H9 (cell line): ENCODE measurements at regions not wholly inside any gene's neighbourhood (a gene's known extent, or its start where the extent isn't known, plus 50 kb on each side); places are given as distances from the start of the nearest gene placed in this dataset.

ENCODE experiments used
- DNase-seq: peaks from one replicate; pipeline ENCODE4 v3.0.0-alpha.2; 2017
- H2AFZ ChIP-seq: one replicate; pipeline ENCODE4 v1.6.1; 2013; ENCODE audit warnings: mild to moderate bottlenecking, low read length, control low read depth, moderate library complexity
- H2AK5ac ChIP-seq: 2 replicates; pipeline ENCODE4 v1.6.1; 2013; ENCODE audit warnings: low read length, control low read depth, mixed read lengths; ENCODE audit not compliant: insufficient read length
- H2BK120ac ChIP-seq: one replicate; pipeline ENCODE4 v1.6.1; 2013; ENCODE audit warnings: low read depth, mild to moderate bottlenecking, low read length, control low read depth, inconsistent platforms; ENCODE audit not compliant: poor library complexity, severe bottlenecking
- H2BK12ac ChIP-seq: 2 replicates; pipeline ENCODE4 v1.6.1; 2013; ENCODE audit warnings: low read length, control low read depth, mixed read lengths, low read depth; ENCODE audit not compliant: insufficient read length
- H2BK15ac ChIP-seq: 2 replicates; pipeline ENCODE4 v1.6.1; 2013; ENCODE audit warnings: low read depth, low read length, control low read depth
- H2BK20ac ChIP-seq: one replicate; pipeline ENCODE4 v1.6.1; 2013; ENCODE audit warnings: low read depth, mild to moderate bottlenecking, low read length, control low read depth, inconsistent platforms; ENCODE audit not compliant: poor library complexity, severe bottlenecking
- H2BK5ac ChIP-seq: 2 replicates; pipeline ENCODE4 v1.6.1; 2013; ENCODE audit warnings: low read length, control low read depth, mixed read lengths; ENCODE audit not compliant: insufficient read length
- H3K14ac ChIP-seq: 2 replicates; pipeline ENCODE4 v1.6.1; 2013; ENCODE audit warnings: low read length, control low read depth; ENCODE audit not compliant: insufficient read depth
- H3K18ac ChIP-seq: 2 replicates; pipeline ENCODE4 v1.6.1; 2013; ENCODE audit warnings: low read depth, mild to moderate bottlenecking, mixed read lengths, low read length, control low read depth; ENCODE audit not compliant: insufficient read length
- H3K23ac ChIP-seq: 2 replicates; pipeline ENCODE4 v1.6.1; 2013; ENCODE audit warnings: low read length, control low read depth, mixed read lengths, low read depth; ENCODE audit not compliant: insufficient read length
- H3K23me2 ChIP-seq: 2 replicates; pipeline ENCODE4 v1.6.1; 2013; ENCODE audit warnings: low read depth, mild to moderate bottlenecking, mixed read lengths, low read length, control low read depth; ENCODE audit not compliant: insufficient read length, poor library complexity, severe bottlenecking
- H3K27ac ChIP-seq: 2 replicates; pipeline ENCODE4 v1.5.1; 2013; ENCODE audit warnings: low read length, control low read depth, mixed read lengths, low read depth; ENCODE audit not compliant: insufficient read length
- H3K27me3 ChIP-seq: 2 replicates; pipeline ENCODE4 v1.6.1; 2013; ENCODE audit warnings: low read length, control low read depth, inconsistent platforms; ENCODE audit not compliant: insufficient read depth
- H3K4ac ChIP-seq: 2 replicates; pipeline ENCODE4 v1.6.1; 2013; ENCODE audit warnings: low read depth, mild to moderate bottlenecking, control low read depth, inconsistent platforms, low read length, moderate library complexity
- H3K4me1 ChIP-seq: 2 replicates; pipeline ENCODE4 v1.6.1; 2013; ENCODE audit warnings: low read length, control low read depth, inconsistent platforms; ENCODE audit not compliant: insufficient read depth
- H3K4me2 ChIP-seq: 2 replicates; pipeline ENCODE4 v1.6.1; 2013; ENCODE audit warnings: low read length, control low read depth, mixed read lengths; ENCODE audit not compliant: insufficient read length, insufficient read depth
- H3K56ac ChIP-seq: 2 replicates; pipeline ENCODE4 v1.6.1; 2013; ENCODE audit warnings: low read depth, mild to moderate bottlenecking, mixed read lengths, low read length, control low read depth; ENCODE audit not compliant: insufficient read length
- H3K79me1 ChIP-seq: 2 replicates; pipeline ENCODE4 v1.6.1; 2013; ENCODE audit warnings: low read depth, mild to moderate bottlenecking, moderate library complexity, low read length, control low read depth, inconsistent platforms; ENCODE audit not compliant: insufficient read depth, poor library complexity, severe bottlenecking
- H3K79me2 ChIP-seq: 2 replicates; pipeline ENCODE4 v1.6.1; 2013; ENCODE audit warnings: low read length, control low read depth, inconsistent platforms; ENCODE audit not compliant: insufficient read depth
- H3K9ac ChIP-seq: 2 replicates; pipeline ENCODE4 v1.6.1; 2013; ENCODE audit warnings: low read length, control low read depth, mixed read lengths; ENCODE audit not compliant: insufficient read length; ENCODE audit errors: extremely low read depth
- H3K9me3 ChIP-seq: one replicate; pipeline ENCODE4 v1.6.1; 2013; ENCODE audit warnings: low read depth, low read length, inconsistent platforms; ENCODE audit not compliant: control insufficient read depth
- H3T11ph ChIP-seq: one replicate; pipeline ENCODE4 v1.6.1; 2013; ENCODE audit warnings: mild to moderate bottlenecking, low read length, control low read depth, inconsistent platforms
- H4K20me1 ChIP-seq: one replicate; pipeline ENCODE4 v1.6.1; 2013; ENCODE audit not compliant: control insufficient read depth, insufficient read length, insufficient read depth
- H4K5ac ChIP-seq: 2 replicates; pipeline ENCODE4 v1.6.1; 2013; ENCODE audit warnings: low read depth, mild to moderate bottlenecking, mixed read lengths, low read length, control low read depth; ENCODE audit not compliant: insufficient read length
- H4K8ac ChIP-seq: replicated peaks from 2 replicates; pipeline ENCODE4 v1.6.1; 2013; ENCODE audit warnings: low read length, control low read depth, mixed read lengths, low read depth; ENCODE audit not compliant: insufficient read length
- H4K91ac ChIP-seq: 2 replicates; pipeline ENCODE4 v1.6.1; 2013; ENCODE audit warnings: low read depth, mild to moderate bottlenecking, moderate library complexity, mixed read lengths, low read length, control low read depth; ENCODE audit not compliant: insufficient read length
- H3K27ac Mint-ChIP-seq, 3 experiments: 2 replicates in 2 of 3; 3 replicates in 1 of 3; pipeline ENCODE4 v1.8.0; 2020 to 2021; ENCODE audit warnings: mixed read lengths in 3 of 3, mild to moderate bottlenecking in 1 of 3, moderate library complexity in 1 of 3
- H3K27me3 Mint-ChIP-seq: 2 replicates; pipeline ENCODE4 v1.8.0; 2021; ENCODE audit warnings: low read depth, mild to moderate bottlenecking, moderate library complexity, mixed read lengths
- H3K36me3 Mint-ChIP-seq, 3 experiments: 2 replicates in 2 of 3; 3 replicates in 1 of 3; pipeline ENCODE4 v1.8.0; 2020 to 2021; ENCODE audit warnings: low read depth in 3 of 3, mixed read lengths in 3 of 3; ENCODE audit not compliant: insufficient read depth in 1 of 3
- H3K4me1 Mint-ChIP-seq, 2 experiments: 2 replicates each; pipeline ENCODE4 v1.8.0; 2020; ENCODE audit warnings: mixed read lengths in 2 of 2
- H3K4me3 Mint-ChIP-seq, 2 experiments: 2 replicates in 1 of 2; 3 replicates in 1 of 2; pipeline ENCODE4 v1.8.0; 2020 to 2021; ENCODE audit warnings: mild to moderate bottlenecking in 2 of 2, mixed read lengths in 2 of 2, moderate library complexity in 1 of 2
- H3K9me3 Mint-ChIP-seq, 2 experiments: 2 replicates in 1 of 2; 3 replicates in 1 of 2; pipeline ENCODE4 v1.8.0; 2020; ENCODE audit warnings: mild to moderate bottlenecking in 2 of 2, mixed read lengths in 2 of 2, moderate library complexity in 1 of 2
- CTCF ChIP-seq: fragments of 200-600 bp; sonication (generic); conservative IDR thresholded peaks from 3 replicates; pipeline ENCODE4 v1.8.0; 2021; ENCODE audit warnings: antibody characterized with exemption, mild to moderate bottlenecking
- WGBS: extraction: QIAGEN DNeasy Blood & Tissue Kit; methylation state at CpG from one replicate; pipeline ENCODE4 v1.1.7; 2013; ENCODE audit warnings: missing lambda C conversion rate, low lambda C conversion rate, mixed read lengths; ENCODE audit not compliant: insufficient read length; ENCODE audit errors: extremely low coverage; 5-methylcytosine and 5-hydroxymethylcytosine counted together

GRCh38 chr13:97561182-97561581 is 127.2 kb downstream of the RAP2A start:
- Histone ChIP-seq H4K20me1 (no peaks in the 10 kb centered on the region), H3K9me3 (no peaks in the 10 kb centered on the region), H4K91ac (no peak overlapping the region), H3K14ac (no peak overlapping the region), H3K23ac (no peak overlapping the region), H3K4me1 (no peaks in the 10 kb centered on the region), H2AFZ (no peak overlapping the region), H2BK5ac (no peak overlapping the region), H3K79me1 (no peaks in the 10 kb centered on the region), H3T11ph (no peak overlapping the region), H3K4me2 (no peak overlapping the region), H4K5ac (no peak overlapping the region), H3K27ac (no peak overlapping the region), H2BK15ac (no peak overlapping the region), H3K27me3 (no peaks in the 10 kb centered on the region), H3K79me2 (no peaks in the 10 kb centered on the region), H2AK5ac (no peak overlapping the region), H3K9ac (no peak overlapping the region), H2BK12ac (no peak overlapping the region), H3K56ac (no peak overlapping the region), H4K8ac (no peak overlapping the region), H3K23me2 (no peaks in the 10 kb centered on the region), H3K18ac (no peak overlapping the region), H3K4ac (no peak overlapping the region), H2BK120ac (no peak overlapping the region), H2BK20ac (no peak overlapping the region)
- Mint-ChIP-seq H3K4me1 (no peaks in the 10 kb centered on the region), H3K9me3 (no peaks in the 10 kb centered on the region), H3K27me3 (no peaks in the 10 kb centered on the region; the same call in 1 of the 2 replicates), H3K36me3 (no peaks in the 10 kb centered on the region), H3K4me3 (no peak overlapping the region), H3K27ac (no peak overlapping the region)
- no CpG with 5 or more reads among the region's 1 CpG for WGBS
- DNase-seq = no peak
- TF ChIP-seq CTCF = no peak
